ENCODE measurements at regions not wholly inside any gene's neighbourhood (a gene's known extent, or its start where the extent isn't known, plus 50 kb on each side); places are given as distances from the start of the nearest gene placed in this dataset.

DNA sequence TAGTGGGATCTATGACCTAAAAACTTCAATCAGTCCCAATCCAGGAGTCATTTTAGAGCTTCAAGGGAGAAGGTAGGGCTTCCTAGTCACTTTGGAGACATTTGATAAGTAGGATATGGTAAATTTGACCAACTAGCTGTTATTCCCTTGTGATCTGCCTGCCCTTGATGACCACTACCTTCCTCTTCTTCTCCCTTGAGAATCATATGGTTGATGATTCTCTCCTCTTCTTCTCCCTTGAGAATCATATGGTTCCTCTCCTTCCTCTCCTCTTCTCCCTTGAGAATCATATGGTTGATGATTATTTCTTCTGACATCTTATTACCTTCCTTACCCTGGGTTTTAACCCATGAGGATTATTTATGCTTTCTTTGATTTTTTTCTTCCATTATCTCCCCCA, 482.6 kb upstream of the TENM3 start:
- TF ChIP-seq, protein P1, sequence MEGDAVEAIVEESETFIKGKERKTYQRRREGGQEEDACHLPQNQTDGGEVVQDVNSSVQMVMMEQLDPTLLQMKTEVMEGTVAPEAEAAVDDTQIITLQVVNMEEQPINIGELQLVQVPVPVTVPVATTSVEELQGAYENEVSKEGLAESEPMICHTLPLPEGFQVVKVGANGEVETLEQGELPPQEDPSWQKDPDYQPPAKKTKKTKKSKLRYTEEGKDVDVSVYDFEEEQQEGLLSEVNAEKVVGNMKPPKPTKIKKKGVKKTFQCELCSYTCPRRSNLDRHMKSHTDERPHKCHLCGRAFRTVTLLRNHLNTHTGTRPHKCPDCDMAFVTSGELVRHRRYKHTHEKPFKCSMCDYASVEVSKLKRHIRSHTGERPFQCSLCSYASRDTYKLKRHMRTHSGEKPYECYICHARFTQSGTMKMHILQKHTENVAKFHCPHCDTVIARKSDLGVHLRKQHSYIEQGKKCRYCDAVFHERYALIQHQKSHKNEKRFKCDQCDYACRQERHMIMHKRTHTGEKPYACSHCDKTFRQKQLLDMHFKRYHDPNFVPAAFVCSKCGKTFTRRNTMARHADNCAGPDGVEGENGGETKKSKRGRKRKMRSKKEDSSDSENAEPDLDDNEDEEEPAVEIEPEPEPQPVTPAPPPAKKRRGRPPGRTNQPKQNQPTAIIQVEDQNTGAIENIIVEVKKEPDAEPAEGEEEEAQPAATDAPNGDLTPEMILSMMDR (conservative IDR thresholded peaks at IDR 0.05; ENCODE audit: low read depth, low read length) = no peak
- no peak for TF ChIP-seq EZH2 (IDR thresholded peaks at IDR 0.05; ENCODE audit: borderline replicate concordance, low read depth, low read length, poor library complexity, severe bottlenecking)
